Endothelial cell of umbilical vein (primary cell): ENCODE measurements at regions not wholly inside any gene's neighbourhood (a gene's known extent, or its start where the extent isn't known, plus 50 kb on each side); places are given as distances from the start of the nearest gene placed in this dataset.

Experiments
- BruUV-seq: library from RNA; stranded (reverse); fragments of 400-500 nt; replicated peaks from 2 replicates; lab custom pipeline; 2021; lab: Mats Ljungman, UMichigan
- CTCF ChIA-PET: fragments of 300-600, 350-600 bp; sonication (Branson Sonifier 250); formaldehyde crosslinking; loops from one replicate; lab custom pipeline; 2021; ENCODE audit warnings: antibody characterized with exemption, inconsistent platforms; lab: Charles Lee
- POLR2A ChIA-PET: fragments of 300-600, 350-600 bp; sonication (Branson Sonifier 250); formaldehyde crosslinking; loops from one replicate; lab custom pipeline; 2021; ENCODE audit warnings: antibody characterized with exemption, inconsistent platforms; lab: Charles Lee
- DNase-seq: peaks from one replicate; pipeline ENCODE4 v3.0.0-alpha.2; 2011; ENCODE audit warnings: low read depth, low spot score
- FAIRE-seq: peaks from 2 replicates; lab custom pipeline; 2011; peaks lifted over from hg19 to GRCh38; lab: Jason Lieb, UNC
- H2AFZ ChIP-seq: 2 replicates; pipeline ENCODE4 v1.6.0; 2012; ENCODE audit warnings: low read depth, low read length, control low read depth, inconsistent platforms
- H3K27ac ChIP-seq: 2 replicates; pipeline ENCODE4 v1.5.1; 2011; ENCODE audit warnings: low read depth, mild to moderate bottlenecking, control low read depth, low read length, moderate library complexity; ENCODE audit not compliant: insufficient read depth
- H3K27me3 ChIP-seq, 2 experiments: 2 replicates each; pipeline versions ENCODE4 v1.6.0 to v1.6.1; 2011; ENCODE audit warnings: low read length in 2 of 2, mixed read lengths in 1 of 2; ENCODE audit not compliant: control insufficient read depth in 2 of 2, insufficient read depth in 2 of 2
- H3K36me3 ChIP-seq, 2 experiments: 2 replicates in 1 of 2; 3 replicates in 1 of 2; pipeline ENCODE4 v1.5.1; 2011; ENCODE audit warnings: low read length in 2 of 2, mild to moderate bottlenecking in 1 of 2, moderate library complexity in 1 of 2; ENCODE audit not compliant: control insufficient read depth in 2 of 2, insufficient read depth in 2 of 2; ENCODE audit errors: extremely low read depth in 1 of 2
- H3K4me1 ChIP-seq: 3 replicates; pipeline ENCODE4 v1.5.1; 2011; ENCODE audit warnings: mild to moderate bottlenecking, low read length; ENCODE audit not compliant: control insufficient read depth, insufficient read depth; ENCODE audit errors: extremely low read depth
- H3K4me2 ChIP-seq: 2 replicates; pipeline ENCODE4 v1.6.1; 2011; ENCODE audit warnings: low read length, control low read depth, mixed read lengths; ENCODE audit not compliant: insufficient read depth
- H3K4me3 ChIP-seq, 3 experiments: fragments of 200-600 bp in 1 of 3; sonication (generic), shearing (Covaris generic) in 1 of 3; replicated peaks in 1 of 3; 2 replicates each; pipeline ENCODE4 v1.5.1; 2011 to 2016; ENCODE audit warnings: control low read depth in 3 of 3, low read length in 3 of 3, mild to moderate bottlenecking in 2 of 3, inconsistent platforms in 1 of 3, low read depth in 1 of 3, moderate library complexity in 1 of 3; ENCODE audit not compliant: insufficient read depth in 1 of 3
- H3K79me2 ChIP-seq: 2 replicates; pipeline ENCODE4 v1.6.0; 2012; ENCODE audit warnings: low read length, inconsistent platforms; ENCODE audit not compliant: control insufficient read depth, insufficient read depth
- H3K9ac ChIP-seq: replicated peaks from 2 replicates; pipeline ENCODE3; 2011; ENCODE audit warnings: low read length, control low read depth; ENCODE audit not compliant: insufficient read depth; ENCODE audit errors: extremely low read depth
- H3K9me1 ChIP-seq: replicated peaks from 3 replicates; pipeline ENCODE4 v1.6.0; 2011; ENCODE audit warnings: mild to moderate bottlenecking, low read length; ENCODE audit not compliant: control insufficient read depth, insufficient read depth; ENCODE audit errors: extremely low read depth
- H3K9me3 ChIP-seq: replicated peaks from 2 replicates; pipeline ENCODE4 v1.5.1; 2012; ENCODE audit warnings: low read length, inconsistent platforms; ENCODE audit not compliant: control insufficient read depth, insufficient read depth
- H4K20me1 ChIP-seq: replicated peaks from 2 replicates; pipeline ENCODE3; 2011; ENCODE audit warnings: mild to moderate bottlenecking, low read length; ENCODE audit not compliant: control insufficient read depth, insufficient read depth; ENCODE audit errors: extremely low read depth
- EZH2 ChIP-seq: IDR thresholded peaks from 2 replicates; pipeline ENCODE4 v1.6.1; 2012; ENCODE audit warnings: borderline replicate concordance, low read depth, mild to moderate bottlenecking, moderate library complexity, low read length, inconsistent platforms; ENCODE audit not compliant: severe bottlenecking
- FOS ChIP-seq: IDR thresholded peaks from 2 replicates; pipeline ENCODE4 v1.6.1; 2011; ENCODE audit warnings: mild to moderate bottlenecking, low read length, moderate library complexity, borderline replicate concordance; ENCODE audit not compliant: insufficient read depth
- GATA2 ChIP-seq: IDR thresholded peaks from 2 replicates; pipeline ENCODE4 v1.7.0; 2011; ENCODE audit warnings: low read depth, mild to moderate bottlenecking, moderate library complexity, mixed read lengths, low read length; ENCODE audit not compliant: insufficient read length, insufficient read depth
- JUN ChIP-seq: IDR thresholded peaks from 2 replicates; pipeline ENCODE4 v1.6.1; 2011; ENCODE audit warnings: borderline replicate concordance, low read depth; ENCODE audit not compliant: insufficient read length, insufficient read depth
- MYC ChIP-seq: IDR thresholded peaks from one replicate; pipeline ENCODE4 v1.6.1; 2011; ENCODE audit warnings: mild to moderate bottlenecking, low read depth, low read length
- POLR2A ChIP-seq: IDR thresholded peaks from 2 replicates; pipeline ENCODE4 v1.6.1; 2012; ENCODE audit warnings: low read depth, mild to moderate bottlenecking, control low read depth, low read length
- POLR2AphosphoS5 ChIP-seq: IDR thresholded peaks from 2 replicates; pipeline ENCODE4 v1.6.1; 2012; ENCODE audit warnings: low read depth, mild to moderate bottlenecking, control low read depth, low read length, moderate library complexity; ENCODE audit not compliant: insufficient read depth
- dilution Hi-C: fragments of 300-500 bp; cut with MboI; formaldehyde crosslinking; loops from one replicate; pipeline ENCODE4 v1.15.0; 2019; ENCODE audit warnings: low sequenced_read_pairs; ENCODE audit not compliant: extremely low pct_ligation_motif_present
- intact Hi-C: fragments of 100-400 bp; cut with micrococcal nuclease; formaldehyde crosslinking; loops from one replicate; pipeline ENCODE4 v1.10.0; 2022
- TF ChIP-seq, protein P1 (sequence below): IDR thresholded peaks from 2 replicates; pipeline ENCODE4 v1.6.1; 2011; ENCODE audit not compliant: insufficient read depth, insufficient read length
- TF ChIP-seq, protein P2 (sequence below), 2 donors: IDR thresholded peaks; 1 replicate in 1 of 2; 2 replicates in 1 of 2; pipeline ENCODE4 v1.5.1; 2011; ENCODE audit warnings: low read length in 2 of 2, mild to moderate bottlenecking in 2 of 2, moderate library complexity in 2 of 2, control low read depth in 1 of 2, inconsistent platforms in 1 of 2, low read depth in 1 of 2; ENCODE audit not compliant: insufficient read depth in 1 of 2; ENCODE audit errors: extremely low read depth in 1 of 2

DNA sequence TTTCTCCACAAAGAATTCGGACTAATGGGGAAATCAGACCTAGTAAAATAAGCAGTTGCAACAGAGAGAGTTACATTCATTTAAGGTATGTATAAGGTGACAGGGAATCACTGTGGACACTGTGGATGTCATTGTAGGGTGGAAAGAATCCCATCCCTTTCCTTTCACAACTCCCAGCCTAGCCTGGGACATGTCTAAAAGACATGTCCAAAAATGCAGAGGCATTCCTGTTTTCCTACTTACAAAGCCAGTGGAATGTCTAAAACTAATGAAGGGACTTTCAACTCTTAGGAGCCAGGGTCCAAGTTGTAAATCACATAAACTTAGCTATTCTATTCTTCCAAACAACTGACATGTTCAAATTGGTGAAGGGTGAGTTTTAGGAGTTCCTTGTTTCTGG lies 511.0 kb downstream of the PRELID2 start:
- Histone ChIP-seq H3K27ac (no peak overlapping the region), H3K9me1 (no peaks in the 10 kb centered on the region), H3K9me3 (no peaks in the 10 kb centered on the region), H3K79me2 (no peaks in the 10 kb centered on the region), H3K4me1 (no peaks in the 10 kb centered on the region), H3K4me2 (no peak overlapping the region), H3K36me3 (no peaks in the 10 kb centered on the region), H3K9ac (no peak overlapping the region), H4K20me1 (no peaks in the 10 kb centered on the region), H3K4me3 (no peak overlapping the region), H3K27me3 (no peaks in the 10 kb centered on the region), H2AFZ (no peak overlapping the region)
- intact Hi-C loops (no loop called here), dilution Hi-C loops (no loop called here)
- ChIA-PET POLR2A (no interaction called here), CTCF (no interaction called here)
- BruUV-seq = no TSS peak
- no peak for DNase-seq
- TF ChIP-seq, protein P1, sequence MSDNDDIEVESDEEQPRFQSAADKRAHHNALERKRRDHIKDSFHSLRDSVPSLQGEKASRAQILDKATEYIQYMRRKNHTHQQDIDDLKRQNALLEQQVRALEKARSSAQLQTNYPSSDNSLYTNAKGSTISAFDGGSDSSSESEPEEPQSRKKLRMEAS = no peak
- TF ChIP-seq EZH2 (no peak), GATA2 (no peak), POLR2A (no peak), POLR2AphosphoS5 (no peak), MYC (no peak), FOS (no peak), JUN (no peak)
- TF ChIP-seq, protein P2, sequence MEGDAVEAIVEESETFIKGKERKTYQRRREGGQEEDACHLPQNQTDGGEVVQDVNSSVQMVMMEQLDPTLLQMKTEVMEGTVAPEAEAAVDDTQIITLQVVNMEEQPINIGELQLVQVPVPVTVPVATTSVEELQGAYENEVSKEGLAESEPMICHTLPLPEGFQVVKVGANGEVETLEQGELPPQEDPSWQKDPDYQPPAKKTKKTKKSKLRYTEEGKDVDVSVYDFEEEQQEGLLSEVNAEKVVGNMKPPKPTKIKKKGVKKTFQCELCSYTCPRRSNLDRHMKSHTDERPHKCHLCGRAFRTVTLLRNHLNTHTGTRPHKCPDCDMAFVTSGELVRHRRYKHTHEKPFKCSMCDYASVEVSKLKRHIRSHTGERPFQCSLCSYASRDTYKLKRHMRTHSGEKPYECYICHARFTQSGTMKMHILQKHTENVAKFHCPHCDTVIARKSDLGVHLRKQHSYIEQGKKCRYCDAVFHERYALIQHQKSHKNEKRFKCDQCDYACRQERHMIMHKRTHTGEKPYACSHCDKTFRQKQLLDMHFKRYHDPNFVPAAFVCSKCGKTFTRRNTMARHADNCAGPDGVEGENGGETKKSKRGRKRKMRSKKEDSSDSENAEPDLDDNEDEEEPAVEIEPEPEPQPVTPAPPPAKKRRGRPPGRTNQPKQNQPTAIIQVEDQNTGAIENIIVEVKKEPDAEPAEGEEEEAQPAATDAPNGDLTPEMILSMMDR (IDR thresholded peaks at IDR 0.05; ENCODE audit: extremely low read depth in 1 of 2, insufficient read depth in 1 of 2, low read depth in 1 of 2, low read length in 2 of 2) = no peak
- no peak for FAIRE-seq
